OCI-LY7 (cell line): ENCODE measurements at regions not wholly inside any gene's neighbourhood (a gene's known extent, or its start where the extent isn't known, plus 50 kb on each side); places are given as distances from the start of the nearest gene placed in this dataset.

Experiments used
- BruUV-seq: library from RNA; stranded (reverse); fragments of 400-500 nt; replicated peaks from 2 replicates; lab custom pipeline; 2021; lab: Mats Ljungman, UMichigan
- CTCF ChIA-PET: fragments of 300-600 bp; sonication (Branson Sonifier 250); formaldehyde crosslinking; loops from one replicate; lab custom pipeline; 2022; ENCODE audit warnings: antibody characterized with exemption; ENCODE audit not compliant: unreplicated experiment; lab: Charles Lee
- POLR2A ChIA-PET: fragments of 300-600 bp; sonication (Branson Sonifier 250); formaldehyde crosslinking; loops from one replicate; lab custom pipeline; 2022; ENCODE audit warnings: antibody characterized with exemption; lab: Charles Lee
- DNase-seq: peaks from one replicate; pipeline ENCODE4 v3.0.0-alpha.2; 2015; ENCODE audit warnings: low spot score
- H2AFZ ChIP-seq: fragments of 200-600 bp; sonication (generic), shearing (Covaris generic); 2 replicates; pipeline ENCODE4 v1.6.1; 2014; ENCODE audit warnings: mild to moderate bottlenecking, antibody characterized with exemption, low read length, moderate library complexity
- H3K27ac ChIP-seq: fragments of 200-600 bp; sonication (generic); 2 replicates; pipeline ENCODE4 v1.5.1; 2014; ENCODE audit warnings: mixed run types, low read depth, mild to moderate bottlenecking, moderate library complexity, low read length, inconsistent platforms; ENCODE audit not compliant: poor library complexity, severe bottlenecking
- H3K36me3 ChIP-seq: fragments of 200-600 bp; sonication (generic); 2 replicates; pipeline ENCODE4 v1.6.1; 2014; ENCODE audit warnings: mild to moderate bottlenecking, antibody characterized with exemption, low read length, moderate library complexity, mixed read lengths; ENCODE audit not compliant: insufficient read depth
- H3K4me1 ChIP-seq: fragments of 200-600 bp; sonication (generic); 2 replicates; pipeline ENCODE4 v1.5.1; 2014; ENCODE audit warnings: mild to moderate bottlenecking, low read length; ENCODE audit not compliant: insufficient read depth, poor library complexity, severe bottlenecking
- H3K4me2 ChIP-seq: fragments of 200-600 bp; sonication (generic); 2 replicates; pipeline ENCODE4 v1.6.1; 2014; ENCODE audit warnings: mild to moderate bottlenecking, low read length
- H3K4me3 ChIP-seq: fragments of 200-600 bp; sonication (generic); 2 replicates; pipeline ENCODE4 v1.5.1; 2014; ENCODE audit warnings: mild to moderate bottlenecking, low read depth, low read length; ENCODE audit not compliant: poor library complexity, severe bottlenecking
- H3K79me2 ChIP-seq: fragments of 200-600 bp; sonication (generic); 2 replicates; pipeline ENCODE4 v1.6.1; 2016; ENCODE audit warnings: low read depth, mild to moderate bottlenecking, low read length, moderate library complexity, mixed read lengths; ENCODE audit not compliant: insufficient read depth
- H3K9me2 ChIP-seq: fragments of 200-600 bp; sonication (generic); 2 replicates; pipeline ENCODE4 v1.6.1; 2016; ENCODE audit warnings: mild to moderate bottlenecking, low read length, mixed read lengths; ENCODE audit not compliant: insufficient read depth
- H3K9me3 ChIP-seq: fragments of 200-600 bp; sonication (generic); 2 replicates; pipeline ENCODE4 v1.6.1; 2014; ENCODE audit warnings: mild to moderate bottlenecking, mixed run types, low read length, mixed read lengths
- H4K20me1 ChIP-seq: fragments of 200-600 bp; sonication (generic); 2 replicates; pipeline ENCODE4 v1.6.1; 2014; ENCODE audit warnings: mild to moderate bottlenecking, antibody characterized with exemption, low read length, moderate library complexity, mixed read lengths; ENCODE audit not compliant: insufficient read depth
- CTCF ChIP-seq: fragments of 200-600 bp; sonication (generic); conservative IDR thresholded peaks from 2 replicates; pipeline ENCODE4 v1.5.1; 2014; ENCODE audit warnings: mild to moderate bottlenecking, antibody characterized with exemption, low read length, moderate library complexity, mixed read lengths
- EZH2phosphoT487 ChIP-seq: fragments of 200-600 bp; sonication (generic); IDR thresholded peaks from 2 replicates; pipeline ENCODE4 v1.6.1; 2018; ENCODE audit warnings: low read depth, borderline replicate concordance, mild to moderate bottlenecking, mixed run types, antibody characterized with exemption, low read length, moderate library complexity, mixed read lengths
- intact Hi-C: fragments of 100-400 bp; cut with micrococcal nuclease; formaldehyde crosslinking; loops from one replicate; pipeline ENCODE4 v1.10.0; 2022; ENCODE audit not compliant: unreplicated experiment

DNA sequence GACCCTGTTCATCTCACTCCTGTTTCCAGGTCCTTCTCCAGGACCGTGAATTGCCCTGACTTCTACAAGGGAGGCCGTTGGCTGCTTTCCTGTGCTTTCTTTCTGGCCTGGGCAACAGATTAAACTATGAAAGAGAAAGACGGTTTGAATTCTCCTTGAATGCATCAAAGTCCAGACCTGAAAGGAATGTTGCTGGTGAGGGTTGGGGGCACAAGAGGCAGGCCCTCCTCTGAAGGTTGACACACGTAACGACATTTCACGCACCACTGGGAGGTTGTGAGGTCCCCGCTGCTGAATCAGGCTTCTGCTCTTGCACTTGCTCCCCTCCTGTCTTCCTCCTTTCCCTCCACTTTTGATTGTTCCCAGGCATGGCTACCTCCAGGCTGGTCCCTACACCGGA, 141.9 kb downstream of the CYRIA start:
- H3K4me3 ChIP-seq = no peak overlapping the region
- intact Hi-C loops = no loop called here
- ChIA-PET POLR2A (no interaction called here), CTCF (no interaction called here)
- no peaks in the 10 kb centered on the region for H4K20me1 ChIP-seq
- no peak for DNase-seq
- H2AFZ ChIP-seq = no peak overlapping the region
- H3K9me2 ChIP-seq = no peaks in the 10 kb centered on the region
- TF ChIP-seq CTCF (no peak), EZH2phosphoT487 (no peak)
- no TSS peak for BruUV-seq
- H3K9me3 ChIP-seq = no peaks in the 10 kb centered on the region
- no peaks in the 10 kb centered on the region for H3K36me3 ChIP-seq
- no peak overlapping the region for H3K27ac ChIP-seq
- no peaks in the 10 kb centered on the region for H3K79me2 ChIP-seq
- no peak overlapping the region for H3K4me2 ChIP-seq
- H3K4me1 ChIP-seq = no peaks in the 10 kb centered on the region

- Histone ChIP-seq H3K4me1 (no peaks in the 10 kb centered on the region), H3K9me3 (no peaks in the 10 kb centered on the region), H3K4me3 (no peak overlapping the region), H4K20me1 (no peaks in the 10 kb centered on the region), H3K27ac (no peak overlapping the region), H3K36me3 (no peaks in the 10 kb centered on the region), H3K79me2 (no peaks in the 10 kb centered on the region), H3K9me2 (no peaks in the 10 kb centered on the region), H3K4me2 (no peak overlapping the region), H2AFZ (no peak overlapping the region)
- no peak for DNase-seq
- ChIA-PET CTCF (no interaction called here), POLR2A (no interaction called here)
- TF ChIP-seq CTCF (no peak), EZH2phosphoT487 (no peak)
- no TSS peak for BruUV-seq
- intact Hi-C loops = no loop called here
Observed at GRCh38 chr2:16522031-16522831, 143.4 kb downstream of the CYRIA start.

DNA sequence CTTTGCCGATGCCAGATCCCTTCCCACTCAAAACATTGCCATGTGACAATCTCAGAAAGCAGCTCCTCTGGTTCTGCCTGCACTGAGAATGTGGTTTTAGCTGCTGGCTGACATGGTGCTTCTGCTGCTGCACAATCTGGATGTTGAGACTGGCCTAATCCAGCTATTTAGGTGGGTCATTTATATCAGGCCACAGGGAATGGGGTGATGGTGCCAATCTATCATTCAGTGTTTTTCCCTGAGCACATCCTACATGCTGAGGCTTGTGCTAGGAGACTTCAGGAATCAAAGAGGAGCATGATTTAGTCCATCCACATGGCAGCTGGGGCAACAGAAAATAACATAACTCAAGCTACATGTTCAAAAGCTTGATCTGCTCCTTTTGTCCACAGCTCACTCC, 144.7 kb downstream of the CYRIA start:
- intact Hi-C loops = no loop called here
- no peaks in the 10 kb centered on the region for H3K36me3 ChIP-seq
- no peaks in the 10 kb centered on the region for H3K9me2 ChIP-seq
- H3K4me2 ChIP-seq = no peak overlapping the region
- no peaks in the 10 kb centered on the region for H3K4me1 ChIP-seq
- BruUV-seq = no TSS peak
- ChIA-PET POLR2A (interaction anchor here (0.6 kb wide), 1 partner anchor 1436 kb away, joined by 3 read pairs; no protein-coding TSS in a partner anchor), CTCF (no interaction called here)
- no peak overlapping the region for H2AFZ ChIP-seq
- no peaks in the 10 kb centered on the region for H4K20me1 ChIP-seq
- no peaks in the 10 kb centered on the region for H3K79me2 ChIP-seq
- H3K9me3 ChIP-seq = no peaks in the 10 kb centered on the region
- no peak for DNase-seq
- TF ChIP-seq CTCF (no peak), EZH2phosphoT487 (no peak)
- no peak overlapping the region for H3K27ac ChIP-seq
- no peak overlapping the region for H3K4me3 ChIP-seq
